ENCODE measurements at regions not wholly inside any gene's neighbourhood (a gene's known extent, or its start where the extent isn't known, plus 50 kb on each side); places are given as distances from the start of the nearest gene placed in this dataset.

- TF ChIP-seq EZH2 (IDR thresholded peaks at IDR 0.05; ENCODE audit: borderline replicate concordance) (no peak), CTCF (IDR thresholded peaks at IDR 0.05; ENCODE audit: poor library complexity) (no peak), EZH2phosphoT487 (IDR thresholded peaks at IDR 0.05; ENCODE audit: low read depth, severe bottlenecking, unreplicated experiment) (no peak)
- Histone ChIP-seq H3K27ac (no peak overlapping the region), H3K27me3 (no peaks in the 10 kb centered on the region), H3K9me2 (replicated peaks; ENCODE audit: insufficient read depth) (no peaks in the 10 kb centered on the region), H3K9me3 (ENCODE audit: low read depth) (no peaks in the 10 kb centered on the region), H3K79me2 (no peaks in the 10 kb centered on the region), H4K20me1 (ENCODE audit: insufficient read depth, poor library complexity, severe bottlenecking) (no peaks in the 10 kb centered on the region), H3K4me1 (ENCODE audit: insufficient read depth) (no peaks in the 10 kb centered on the region), H3K36me3 (replicated peaks; ENCODE audit: insufficient read depth, low read depth) (no peaks in the 10 kb centered on the region), H2AFZ (no peak overlapping the region), H3K4me3 (no peak overlapping the region), H3K4me2 (no peak overlapping the region)
- 90% methylated on average over 4 of the region's 4 CpGs for WGBS (ENCODE audit: low lambda C conversion rate, missing lambda C conversion rate)
- no peak for DNase-seq (ENCODE audit: low spot score)
Observed at GRCh38 chr16:13863075-13863765, 56.7 kb upstream of the ERCC4 start.

GRCh38 chr16:13864689-13865088 lies 55.3 kb upstream of the ERCC4 start:
- H3K9me3 ChIP-seq (ENCODE audit: low read depth): no peaks in the 10 kb centered on the region
- no peak for TF ChIP-seq EZH2 (IDR thresholded peaks at IDR 0.05; ENCODE audit: borderline replicate concordance)
- no peak for TF ChIP-seq EZH2phosphoT487 (IDR thresholded peaks at IDR 0.05; ENCODE audit: low read depth, severe bottlenecking, unreplicated experiment)
- no peak for TF ChIP-seq CTCF (IDR thresholded peaks at IDR 0.05; ENCODE audit: poor library complexity)
- H3K4me2 ChIP-seq: no peak overlapping the region
- H3K4me3 ChIP-seq: no peak overlapping the region
- H3K27me3 ChIP-seq: no peaks in the 10 kb centered on the region
- H3K4me1 ChIP-seq (ENCODE audit: insufficient read depth): no peaks in the 10 kb centered on the region
- no peaks in the 10 kb centered on the region for H3K9me2 ChIP-seq (replicated peaks; ENCODE audit: insufficient read depth)
- no peak overlapping the region for H3K27ac ChIP-seq
- H4K20me1 ChIP-seq (ENCODE audit: insufficient read depth, poor library complexity, severe bottlenecking): no peaks in the 10 kb centered on the region
- no peaks in the 10 kb centered on the region for H3K79me2 ChIP-seq
- WGBS (ENCODE audit: low lambda C conversion rate, missing lambda C conversion rate): 79% methylated on average over 4 of the region's 4 CpGs
- H2AFZ ChIP-seq: no peak overlapping the region
- H3K36me3 ChIP-seq (replicated peaks; ENCODE audit: insufficient read depth, low read depth): no peaks in the 10 kb centered on the region
- DNase-seq (ENCODE audit: low spot score): no peak

- no peaks in the 10 kb centered on the region for H3K4me1 ChIP-seq (ENCODE audit: insufficient read depth)
- H3K27ac ChIP-seq: no peak overlapping the region
- DNase-seq (ENCODE audit: low spot score): peak; percentile 90
- H3K79me2 ChIP-seq: no peaks in the 10 kb centered on the region
- no peaks in the 10 kb centered on the region for H3K9me3 ChIP-seq (ENCODE audit: low read depth)
- 21% methylated on average over 8 of the region's 8 CpGs for WGBS (ENCODE audit: low lambda C conversion rate, missing lambda C conversion rate)
- no peaks in the 10 kb centered on the region for H3K9me2 ChIP-seq (replicated peaks; ENCODE audit: insufficient read depth)
- H4K20me1 ChIP-seq (ENCODE audit: insufficient read depth, poor library complexity, severe bottlenecking): no peaks in the 10 kb centered on the region
- no peak overlapping the region for H3K4me3 ChIP-seq
- no peak overlapping the region for H3K4me2 ChIP-seq
- no peak overlapping the region for H2AFZ ChIP-seq
- TF ChIP-seq CTCF (IDR thresholded peaks at IDR 0.05; ENCODE audit: poor library complexity): peak; percentile 66
- no peak for TF ChIP-seq EZH2phosphoT487 (IDR thresholded peaks at IDR 0.05; ENCODE audit: low read depth, severe bottlenecking, unreplicated experiment)
- H3K36me3 ChIP-seq (replicated peaks; ENCODE audit: insufficient read depth, low read depth): no peaks in the 10 kb centered on the region
- H3K27me3 ChIP-seq: no peaks in the 10 kb centered on the region
Observed at GRCh38 chr16:13866073-13866472, 53.9 kb upstream of the ERCC4 start.

Data from hepatocyte (in vitro differentiated cells).